ENCODE measurements at regions not wholly inside any gene's neighbourhood (a gene's known extent, or its start where the extent isn't known, plus 50 kb on each side); places are given as distances from the start of the nearest gene placed in this dataset.

DNA sequence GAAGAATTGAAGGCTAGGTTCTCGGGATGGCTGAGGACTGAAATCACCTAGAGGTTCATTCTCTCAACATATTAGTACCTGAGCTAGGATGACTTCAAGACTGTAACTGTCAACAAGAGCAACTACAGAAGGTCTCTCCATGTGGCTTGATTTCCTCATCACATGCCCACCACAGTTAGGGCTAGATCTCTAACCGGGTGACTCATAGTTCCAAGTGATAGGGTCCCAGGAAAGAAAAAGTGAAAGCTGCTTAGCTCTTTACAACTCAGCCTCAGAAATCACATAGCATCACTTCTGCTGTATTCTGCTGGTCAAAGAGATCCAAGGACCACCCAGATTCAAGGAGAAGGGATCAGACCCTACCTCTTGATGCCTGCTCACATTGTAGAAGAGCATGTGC, 165.4 kb upstream of the AGTR1 start:
- Mint-ChIP-seq H3K4me1 (no peaks in the 10 kb centered on the region), H3K27ac (no peak overlapping the region), H3K4me3 (no peak overlapping the region), H3K9me3 (no peaks in the 10 kb centered on the region), H3K36me3 (ENCODE audit: low read depth) (no peaks in the 10 kb centered on the region), H3K27me3 (ENCODE audit: insufficient read depth, low read depth, poor library complexity) (peaks cover 2% of the 10 kb centered on the region)
- H3K36me3 ChIP-seq (ENCODE audit: insufficient read depth), result no peaks in the 10 kb centered on the region
- ATAC-seq (no peak), DNase-seq (ENCODE audit: low spot score) (no peak)
- H3K4me2 ChIP-seq, result no peak overlapping the region
- H3K4me3 ChIP-seq, result no peak overlapping the region
- no peaks in the 10 kb centered on the region for H4K20me1 ChIP-seq (replicated peaks; ENCODE audit: insufficient read depth)
- H2AFZ ChIP-seq, result no peak overlapping the region
- H3K27me3 ChIP-seq (ENCODE audit: insufficient read depth), result no peaks in the 10 kb centered on the region
- no peaks in the 10 kb centered on the region for H3K9me2 ChIP-seq (ENCODE audit: insufficient read depth)
- no peaks in the 10 kb centered on the region for H3K4me1 ChIP-seq (ENCODE audit: insufficient read depth)
- H3K79me2 ChIP-seq (replicated peaks; ENCODE audit: insufficient read depth), result no peaks in the 10 kb centered on the region
- no peak for TF ChIP-seq NANOG (IDR thresholded peaks at IDR 0.05; ENCODE audit: borderline replicate concordance)
- no peak for TF ChIP-seq ZNF331 (CRISPR knock-in tag; IDR thresholded peaks at IDR 0.05; ENCODE audit: low read depth)
- no peak for TF ChIP-seq JUNB (IDR thresholded peaks at IDR 0.05; ENCODE audit: unreplicated experiment)
- no peak for TF ChIP-seq STAT1 (IDR thresholded peaks at IDR 0.05; ENCODE audit: unreplicated experiment)
- TF ChIP-seq ZNF114 (CRISPR knock-in tag; IDR thresholded peaks at IDR 0.05), result no peak
- TF ChIP-seq REST (IDR thresholded peaks at IDR 0.05; ENCODE audit: unreplicated experiment), result no peak
- no peak for TF ChIP-seq EZH2 (IDR thresholded peaks at IDR 0.05; ENCODE audit: low read depth, unreplicated experiment)
- no peak for TF ChIP-seq CTCF (conservative IDR thresholded peaks at IDR 0.05; ENCODE audit: low read depth in 2 of 2)
- no peak for TF ChIP-seq EZH2phosphoT487 (IDR thresholded peaks at IDR 0.05; ENCODE audit: unreplicated experiment)
- no peak for TF ChIP-seq ETS1 (IDR thresholded peaks at IDR 0.05)
- no peak for TF ChIP-seq CREB1 (CRISPR knock-in tag; IDR thresholded peaks at IDR 0.05; ENCODE audit: low read depth)
- no peak for TF ChIP-seq POLR2AphosphoS5 (IDR thresholded peaks at IDR 0.05; ENCODE audit: low read depth)
- TF ChIP-seq, protein P1, sequence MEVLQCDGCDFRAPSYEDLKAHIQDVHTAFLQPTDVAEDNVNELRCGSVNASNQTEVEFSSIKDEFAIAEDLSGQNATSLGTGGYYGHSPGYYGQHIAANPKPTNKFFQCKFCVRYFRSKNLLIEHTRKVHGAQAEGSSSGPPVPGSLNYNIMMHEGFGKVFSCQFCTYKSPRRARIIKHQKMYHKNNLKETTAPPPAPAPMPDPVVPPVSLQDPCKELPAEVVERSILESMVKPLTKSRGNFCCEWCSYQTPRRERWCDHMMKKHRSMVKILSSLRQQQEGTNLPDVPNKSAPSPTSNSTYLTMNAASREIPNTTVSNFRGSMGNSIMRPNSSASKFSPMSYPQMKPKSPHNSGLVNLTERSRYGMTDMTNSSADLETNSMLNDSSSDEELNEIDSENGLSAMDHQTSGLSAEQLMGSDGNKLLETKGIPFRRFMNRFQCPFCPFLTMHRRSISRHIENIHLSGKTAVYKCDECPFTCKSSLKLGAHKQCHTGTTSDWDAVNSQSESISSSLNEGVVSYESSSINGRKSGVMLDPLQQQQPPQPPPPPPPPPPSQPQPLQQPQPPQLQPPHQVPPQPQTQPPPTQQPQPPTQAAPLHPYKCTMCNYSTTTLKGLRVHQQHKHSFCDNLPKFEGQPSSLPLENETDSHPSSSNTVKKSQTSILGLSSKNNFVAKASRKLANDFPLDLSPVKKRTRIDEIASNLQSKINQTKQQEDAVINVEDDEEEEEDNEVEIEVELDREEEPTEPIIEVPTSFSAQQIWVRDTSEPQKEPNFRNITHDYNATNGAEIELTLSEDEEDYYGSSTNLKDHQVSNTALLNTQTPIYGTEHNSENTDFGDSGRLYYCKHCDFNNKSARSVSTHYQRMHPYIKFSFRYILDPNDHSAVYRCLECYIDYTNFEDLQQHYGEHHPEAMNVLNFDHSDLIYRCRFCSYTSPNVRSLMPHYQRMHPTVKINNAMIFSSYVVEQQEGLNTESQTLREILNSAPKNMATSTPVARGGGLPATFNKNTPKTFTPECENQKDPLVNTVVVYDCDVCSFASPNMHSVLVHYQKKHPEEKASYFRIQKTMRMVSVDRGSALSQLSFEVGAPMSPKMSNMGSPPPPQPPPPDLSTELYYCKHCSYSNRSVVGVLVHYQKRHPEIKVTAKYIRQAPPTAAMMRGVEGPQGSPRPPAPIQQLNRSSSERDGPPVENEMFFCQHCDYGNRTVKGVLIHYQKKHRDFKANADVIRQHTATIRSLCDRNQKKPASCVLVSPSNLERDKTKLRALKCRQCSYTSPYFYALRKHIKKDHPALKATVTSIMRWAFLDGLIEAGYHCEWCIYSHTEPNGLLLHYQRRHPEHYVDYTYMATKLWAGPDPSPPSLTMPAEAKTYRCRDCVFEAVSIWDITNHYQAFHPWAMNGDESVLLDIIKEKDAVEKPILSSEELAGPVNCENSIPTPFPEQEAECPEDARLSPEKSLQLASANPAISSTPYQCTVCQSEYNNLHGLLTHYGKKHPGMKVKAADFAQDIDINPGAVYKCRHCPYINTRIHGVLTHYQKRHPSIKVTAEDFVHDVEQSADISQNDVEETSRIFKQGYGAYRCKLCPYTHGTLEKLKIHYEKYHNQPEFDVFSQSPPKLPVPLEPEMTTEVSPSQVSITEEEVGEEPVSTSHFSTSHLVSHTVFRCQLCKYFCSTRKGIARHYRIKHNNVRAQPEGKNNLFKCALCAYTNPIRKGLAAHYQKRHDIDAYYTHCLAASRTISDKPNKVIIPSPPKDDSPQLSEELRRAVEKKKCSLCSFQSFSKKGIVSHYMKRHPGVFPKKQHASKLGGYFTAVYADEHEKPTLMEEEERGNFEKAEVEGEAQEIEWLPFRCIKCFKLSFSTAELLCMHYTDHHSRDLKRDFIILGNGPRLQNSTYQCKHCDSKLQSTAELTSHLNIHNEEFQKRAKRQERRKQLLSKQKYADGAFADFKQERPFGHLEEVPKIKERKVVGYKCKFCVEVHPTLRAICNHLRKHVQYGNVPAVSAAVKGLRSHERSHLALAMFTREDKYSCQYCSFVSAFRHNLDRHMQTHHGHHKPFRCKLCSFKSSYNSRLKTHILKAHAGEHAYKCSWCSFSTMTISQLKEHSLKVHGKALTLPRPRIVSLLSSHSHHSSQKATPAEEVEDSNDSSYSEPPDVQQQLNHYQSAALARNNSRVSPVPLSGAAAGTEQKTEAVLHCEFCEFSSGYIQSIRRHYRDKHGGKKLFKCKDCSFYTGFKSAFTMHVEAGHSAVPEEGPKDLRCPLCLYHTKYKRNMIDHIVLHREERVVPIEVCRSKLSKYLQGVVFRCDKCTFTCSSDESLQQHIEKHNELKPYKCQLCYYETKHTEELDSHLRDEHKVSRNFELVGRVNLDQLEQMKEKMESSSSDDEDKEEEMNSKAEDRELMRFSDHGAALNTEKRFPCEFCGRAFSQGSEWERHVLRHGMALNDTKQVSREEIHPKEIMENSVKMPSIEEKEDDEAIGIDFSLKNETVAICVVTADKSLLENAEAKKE (CRISPR knock-in tag; IDR thresholded peaks at IDR 0.05), result no peak
- H3F3A ChIP-seq (replicated peaks; ENCODE audit: low read depth), result no peaks in the 10 kb centered on the region
- no peak overlapping the region for H3K27ac ChIP-seq (ENCODE audit: low read depth)

All from GM23338 (cell line).